Activated B cell treated with CpG ODN at 0.5 μM for 24 hours (primary cell): ENCODE measurements at regions not wholly inside any gene's neighbourhood (a gene's known extent, or its start where the extent isn't known, plus 50 kb on each side); places are given as distances from the start of the nearest gene placed in this dataset.

Source experiments
- ATAC-seq: fragments of 200-7000 bp; cut with Tn5 transposase; one replicate; pipeline ENCODE4 v1.10.0; 2021; ENCODE audit warnings: low read depth, mild to moderate bottlenecking, moderate library complexity
- CTCF ChIA-PET: fragments of 350-600 bp; sonication (Branson Sonifier 250); formaldehyde crosslinking; loops from one replicate; lab custom pipeline; 2021; ENCODE audit warnings: antibody characterized with exemption; lab: Charles Lee
- POLR2A ChIA-PET: fragments of 350-600 bp; sonication (Branson Sonifier 250); formaldehyde crosslinking; loops from one replicate; lab custom pipeline; 2021; ENCODE audit warnings: antibody characterized with exemption; lab: Charles Lee
- DNase-seq: peaks from one replicate; pipeline ENCODE4 v3.0.0; 2022
- H3K27ac Mint-ChIP-seq: one replicate; pipeline ENCODE4 v1.8.0; 2020; ENCODE audit warnings: mixed read lengths
- H3K27me3 Mint-ChIP-seq: one replicate; pipeline ENCODE4 v1.8.0; 2021; ENCODE audit warnings: mixed read lengths
- H3K36me3 Mint-ChIP-seq: one replicate; pipeline ENCODE4 v1.8.0; 2021; ENCODE audit warnings: low read depth, mixed read lengths
- H3K4me1 Mint-ChIP-seq: one replicate; pipeline ENCODE4 v1.8.0; 2021; ENCODE audit warnings: mixed read lengths
- H3K4me3 Mint-ChIP-seq: one replicate; pipeline ENCODE4 v1.8.0; 2020; ENCODE audit warnings: mild to moderate bottlenecking, mixed read lengths
- H3K9me3 Mint-ChIP-seq: one replicate; pipeline ENCODE4 v1.8.0; 2020; ENCODE audit warnings: mixed read lengths
- intact Hi-C: fragments of 100-400 bp; cut with micrococcal nuclease; formaldehyde crosslinking; loops from one replicate; pipeline ENCODE4 v1.15.1; 2024
- TF ChIP-seq, protein P1 (sequence below): fragments of 200-600 bp; IDR thresholded peaks from one replicate; pipeline ENCODE4 v1.8.0; 2022; ENCODE audit warnings: antibody characterized with exemption, mild to moderate bottlenecking

- Mint-ChIP-seq H3K27ac (no peak overlapping the region), H3K27me3 (no peaks in the 10 kb centered on the region), H3K4me1 (no peaks in the 10 kb centered on the region), H3K9me3 (no peaks in the 10 kb centered on the region), H3K36me3 (no peaks in the 10 kb centered on the region), H3K4me3 (no peak overlapping the region)
- TF ChIP-seq, protein P1, sequence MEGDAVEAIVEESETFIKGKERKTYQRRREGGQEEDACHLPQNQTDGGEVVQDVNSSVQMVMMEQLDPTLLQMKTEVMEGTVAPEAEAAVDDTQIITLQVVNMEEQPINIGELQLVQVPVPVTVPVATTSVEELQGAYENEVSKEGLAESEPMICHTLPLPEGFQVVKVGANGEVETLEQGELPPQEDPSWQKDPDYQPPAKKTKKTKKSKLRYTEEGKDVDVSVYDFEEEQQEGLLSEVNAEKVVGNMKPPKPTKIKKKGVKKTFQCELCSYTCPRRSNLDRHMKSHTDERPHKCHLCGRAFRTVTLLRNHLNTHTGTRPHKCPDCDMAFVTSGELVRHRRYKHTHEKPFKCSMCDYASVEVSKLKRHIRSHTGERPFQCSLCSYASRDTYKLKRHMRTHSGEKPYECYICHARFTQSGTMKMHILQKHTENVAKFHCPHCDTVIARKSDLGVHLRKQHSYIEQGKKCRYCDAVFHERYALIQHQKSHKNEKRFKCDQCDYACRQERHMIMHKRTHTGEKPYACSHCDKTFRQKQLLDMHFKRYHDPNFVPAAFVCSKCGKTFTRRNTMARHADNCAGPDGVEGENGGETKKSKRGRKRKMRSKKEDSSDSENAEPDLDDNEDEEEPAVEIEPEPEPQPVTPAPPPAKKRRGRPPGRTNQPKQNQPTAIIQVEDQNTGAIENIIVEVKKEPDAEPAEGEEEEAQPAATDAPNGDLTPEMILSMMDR, result no peak
- CTCF ChIA-PET, result no interaction called here
- DNase-seq (no peak), ATAC-seq (no peak)
- POLR2A ChIA-PET, result no interaction called here
- intact Hi-C loops, result no loop called here
Observed at GRCh38 chr4:123558865-123559264, 162.3 kb downstream of the SPRY1 start.

DNA sequence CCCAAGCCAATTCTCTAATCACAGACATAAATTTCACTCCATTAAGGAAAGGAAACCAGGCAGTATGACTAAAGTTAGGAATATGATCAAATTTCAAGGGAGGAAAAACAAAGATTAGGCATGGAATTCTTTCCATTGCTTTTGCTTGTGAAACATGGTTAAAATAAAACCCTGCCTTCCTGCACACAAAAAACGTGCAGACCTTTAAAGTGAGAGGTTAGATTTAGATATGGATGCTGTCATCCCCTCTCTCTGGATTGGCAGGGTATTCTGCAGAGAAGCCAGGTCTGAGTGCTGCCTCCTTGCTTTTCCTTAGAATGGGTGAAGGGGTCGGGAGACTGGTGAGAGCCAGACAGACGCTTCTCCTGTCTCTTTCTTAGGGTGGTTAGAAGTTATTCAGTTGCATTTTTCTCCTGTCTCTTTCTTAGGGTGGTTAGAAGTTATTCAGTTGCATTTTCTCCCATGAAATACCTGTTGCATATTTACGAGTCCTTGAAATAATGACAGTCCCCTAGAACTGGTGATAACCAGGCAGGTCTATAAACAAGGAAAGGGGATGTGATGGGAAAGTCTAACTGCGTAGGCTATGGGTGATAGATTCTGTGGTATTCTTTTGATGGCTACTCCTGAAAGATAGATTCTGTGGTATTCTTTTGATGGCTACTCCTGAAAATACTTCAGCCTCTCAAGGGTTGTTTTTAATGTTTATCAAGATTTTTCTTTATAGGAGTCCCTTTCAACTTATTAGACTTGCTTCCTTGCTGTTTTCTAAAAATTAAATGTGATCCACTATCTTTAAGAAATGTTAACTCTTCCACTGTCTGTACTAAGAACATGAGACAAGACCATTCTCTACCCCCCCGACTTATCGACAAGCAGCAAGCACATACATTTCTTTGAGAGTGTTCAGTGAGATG lies 163.6 kb downstream of the SPRY1 start:
- Mint-ChIP-seq H3K27me3 (no peaks in the 10 kb centered on the region), H3K4me1 (peaks cover 3% of the 10 kb centered on the region), H3K9me3 (no peaks in the 10 kb centered on the region), H3K36me3 (no peaks in the 10 kb centered on the region), H3K27ac (no peak overlapping the region), H3K4me3 (no peak overlapping the region)
- DNase-seq (no peak), ATAC-seq (no peak)
- intact Hi-C loops, result no loop called here
- POLR2A ChIA-PET, result no interaction called here
- CTCF ChIA-PET, result no interaction called here
- TF ChIP-seq, protein P1, result no peak

- H3K4me1 Mint-ChIP-seq, result peaks cover 3% of the 10 kb centered on the region
- no peaks in the 10 kb centered on the region for H3K9me3 Mint-ChIP-seq
- DNase-seq (no peak), ATAC-seq (no peak)
- ChIA-PET POLR2A (no interaction called here), CTCF (no interaction called here)
- no peaks in the 10 kb centered on the region for H3K27me3 Mint-ChIP-seq
- intact Hi-C loops, result no loop called here
- H3K4me3 Mint-ChIP-seq, result no peak overlapping the region
- TF ChIP-seq, protein P1, result no peak
- H3K27ac Mint-ChIP-seq, result no peak overlapping the region
- H3K36me3 Mint-ChIP-seq, result no peaks in the 10 kb centered on the region
Observed at GRCh38 chr4:123561525-123561924, 164.9 kb downstream of the SPRY1 start.

- H3K4me3 Mint-ChIP-seq, result no peak overlapping the region
- intact Hi-C loops, result no loop called here
- H3K36me3 Mint-ChIP-seq, result no peaks in the 10 kb centered on the region
- TF ChIP-seq, protein P1, result no peak
- DNase-seq (no peak), ATAC-seq (no peak)
- H3K4me1 Mint-ChIP-seq, result peaks cover 3% of the 10 kb centered on the region
- CTCF ChIA-PET, result interaction anchor here (1.1 to 3.4 kb wide), 4 partner anchors 25 to 174 kb away, joined by 3 to 30 read pairs (median 6); partner anchors contain the start of gene SPRY1
- peaks cover 8% of the 10 kb centered on the region for H3K27me3 Mint-ChIP-seq
- POLR2A ChIA-PET, result no interaction called here
- no peak overlapping the region for H3K27ac Mint-ChIP-seq
- H3K9me3 Mint-ChIP-seq, result peaks cover 3% of the 10 kb centered on the region
Observed at GRCh38 chr4:123562994-123563750, 166.6 kb downstream of the SPRY1 start.
